ENCODE measurements at regions not wholly inside any gene's neighbourhood (a gene's known extent, or its start where the extent isn't known, plus 50 kb on each side); places are given as distances from the start of the nearest gene placed in this dataset.

GRCh38 chr2:120470041-120470965 lies 124.4 kb downstream of the INHBB start:
- no peaks in the 10 kb centered on the region for H3K4me1 ChIP-seq (ENCODE audit: control insufficient read depth, insufficient read depth, low read length)
- POLR2A ChIA-PET, result no interaction called here
- no peak overlapping the region for H3K4me3 ChIP-seq (ENCODE audit: low read depth, low read length)
- TF ChIP-seq ZFHX2 (tag by site-specific recombination; conservative IDR thresholded peaks at IDR 0.05) (0 out of 2 replicates have a peak, but pooled peaks have one; percentile 29), ZNF211 (tag by site-specific recombination; IDR thresholded peaks at IDR 0.05; ENCODE audit: low read depth) (no peak), ZNF335 (tag by site-specific recombination; conservative IDR thresholded peaks at IDR 0.05) (0 out of 2 replicates have a peak, but pooled peaks have one; percentile 22)
- CTCF ChIA-PET, result interaction anchor here (0.7 kb wide), 1 partner anchor 80 kb away, joined by 3 read pairs; no protein-coding TSS in a partner anchor
- H3K9me3 ChIP-seq (ENCODE audit: control insufficient read depth, insufficient read depth, low read depth, low read length), result no peaks in the 10 kb centered on the region
- no peaks in the 10 kb centered on the region for H3K36me3 ChIP-seq (ENCODE audit: control insufficient read depth in 2 of 2, insufficient read depth in 1 of 2, low read length in 2 of 2)
- H3K27ac ChIP-seq (ENCODE audit: extremely low read depth, low read depth, low read length), result no peak overlapping the region

GRCh38 chr2:120471166-120471565 lies 125.2 kb downstream of the INHBB start:
- Histone ChIP-seq H3K27ac (ENCODE audit: extremely low read depth, low read depth, low read length) (no peak overlapping the region), H3K9me3 (ENCODE audit: control insufficient read depth, insufficient read depth, low read depth, low read length) (no peaks in the 10 kb centered on the region), H3K36me3 (ENCODE audit: control insufficient read depth in 2 of 2, insufficient read depth in 1 of 2, low read length in 2 of 2) (no peaks in the 10 kb centered on the region), H3K4me3 (ENCODE audit: low read depth, low read length) (no peak overlapping the region), H3K4me1 (ENCODE audit: control insufficient read depth, insufficient read depth, low read length) (no peaks in the 10 kb centered on the region)
- CTCF ChIA-PET, result no interaction called here
- POLR2A ChIA-PET, result no interaction called here
- TF ChIP-seq ZFP69B (tag by site-specific recombination; IDR thresholded peaks at IDR 0.05) (no peak), YY1 (tag by site-specific recombination; IDR thresholded peaks at IDR 0.05) (no peak), SP7 (tag by site-specific recombination; IDR thresholded peaks at IDR 0.05) (no peak), KLF9 (tag by site-specific recombination; IDR thresholded peaks at IDR 0.05; ENCODE audit: low read depth) (no peak), ZNF266 (tag by site-specific recombination; IDR thresholded peaks at IDR 0.05; ENCODE audit: low read depth) (no peak), ZXDB (tag by site-specific recombination; IDR thresholded peaks at IDR 0.05) (no peak), ZBTB49 (tag by site-specific recombination; IDR thresholded peaks at IDR 0.05; ENCODE audit: low read depth) (no peak), MYNN (tag by site-specific recombination; IDR thresholded peaks at IDR 0.05; ENCODE audit: borderline replicate concordance) (no peak), KLF17 (tag by site-specific recombination; IDR thresholded peaks at IDR 0.05) (no peak), ZNF157 (tag by site-specific recombination; IDR thresholded peaks at IDR 0.05) (no peak), ZFHX2 (tag by site-specific recombination; conservative IDR thresholded peaks at IDR 0.05) (no peak), ZNF555 (tag by site-specific recombination; conservative IDR thresholded peaks at IDR 0.05) (no peak), ZNF23 (tag by site-specific recombination; IDR thresholded peaks at IDR 0.05; ENCODE audit: borderline replicate concordance) (no peak), ZNF391 (tag by site-specific recombination; IDR thresholded peaks at IDR 0.05; ENCODE audit: borderline replicate concordance, low read depth) (no peak), ZNF302 (tag by site-specific recombination; IDR thresholded peaks at IDR 0.05; ENCODE audit: low read depth) (no peak), ZBTB21 (tag by site-specific recombination; IDR thresholded peaks at IDR 0.05) (no peak), ZBTB44 (tag by site-specific recombination; IDR thresholded peaks at IDR 0.05) (no peak), ZNF239 (tag by site-specific recombination; IDR thresholded peaks at IDR 0.05) (no peak)
